ENCODE measurements at regions not wholly inside any gene's neighbourhood (a gene's known extent, or its start where the extent isn't known, plus 50 kb on each side); places are given as distances from the start of the nearest gene placed in this dataset.

DNA sequence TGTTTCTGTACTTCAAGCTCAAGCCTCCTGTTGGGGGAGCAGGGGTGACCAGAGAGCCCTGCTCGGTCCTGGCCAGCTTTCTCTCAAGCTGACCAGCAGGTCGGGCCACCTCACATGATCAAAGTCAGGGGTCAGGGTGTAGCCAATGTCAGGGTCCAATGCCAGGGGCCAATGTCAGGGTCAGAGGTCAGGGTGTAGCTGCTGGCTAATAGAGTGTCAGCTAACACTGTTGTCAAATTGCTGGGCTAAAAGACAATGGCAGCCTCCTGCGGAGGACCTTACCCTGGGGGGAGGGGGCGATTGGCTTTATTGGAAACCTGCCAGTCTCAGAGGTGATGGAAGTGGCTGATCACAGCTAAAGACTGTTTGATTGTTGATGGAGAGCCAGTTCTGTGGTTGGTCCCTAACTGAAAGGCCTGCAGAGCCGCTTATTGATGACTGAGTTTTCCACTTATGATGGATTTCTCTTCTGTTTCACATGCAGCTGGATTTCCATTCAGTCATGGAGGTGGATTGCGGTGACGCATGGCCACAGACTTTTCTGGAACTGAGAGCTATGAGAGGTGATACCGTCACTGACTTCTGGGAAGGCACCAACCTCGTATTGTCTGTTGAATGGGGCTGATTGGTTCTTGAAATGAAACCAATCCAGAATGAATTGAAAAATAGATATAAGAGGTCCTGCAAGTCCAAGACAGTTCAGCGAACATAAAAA lies 97.4 kb upstream of the ZFHX3 start:
- no peak for TF ChIP-seq CTCF (IDR thresholded peaks at IDR 0.05; ENCODE audit: poor library complexity)
- no peak for TF ChIP-seq EZH2 (IDR thresholded peaks at IDR 0.05; ENCODE audit: borderline replicate concordance)
- no peak for TF ChIP-seq EZH2phosphoT487 (IDR thresholded peaks at IDR 0.05; ENCODE audit: low read depth, severe bottlenecking, unreplicated experiment)
